H1 (cell line): ENCODE measurements at regions not wholly inside any gene's neighbourhood (a gene's known extent, or its start where the extent isn't known, plus 50 kb on each side); places are given as distances from the start of the nearest gene placed in this dataset.

Experiments
- SIN3A ChIP-seq, 2 experiments: IDR thresholded peaks in 1 of 2; conservative IDR thresholded peaks in 1 of 2; 2 replicates each; pipeline ENCODE4 v1.6.1; 2011 to 2012; ENCODE audit warnings: low read length in 2 of 2, improper control_type of control experiment in 1 of 2, low read depth in 1 of 2, mild to moderate bottlenecking in 1 of 2
- ZNF274 ChIP-seq: IDR thresholded peaks from 2 replicates; pipeline ENCODE4 v1.7.0; 2012; ENCODE audit warnings: low read length, borderline replicate concordance; ENCODE audit errors: extremely low read depth
- TF ChIP-seq, protein P1 (sequence below): IDR thresholded peaks from 2 replicates; pipeline ENCODE4 v1.6.1; 2012; ENCODE audit warnings: inconsistent platforms

DNA sequence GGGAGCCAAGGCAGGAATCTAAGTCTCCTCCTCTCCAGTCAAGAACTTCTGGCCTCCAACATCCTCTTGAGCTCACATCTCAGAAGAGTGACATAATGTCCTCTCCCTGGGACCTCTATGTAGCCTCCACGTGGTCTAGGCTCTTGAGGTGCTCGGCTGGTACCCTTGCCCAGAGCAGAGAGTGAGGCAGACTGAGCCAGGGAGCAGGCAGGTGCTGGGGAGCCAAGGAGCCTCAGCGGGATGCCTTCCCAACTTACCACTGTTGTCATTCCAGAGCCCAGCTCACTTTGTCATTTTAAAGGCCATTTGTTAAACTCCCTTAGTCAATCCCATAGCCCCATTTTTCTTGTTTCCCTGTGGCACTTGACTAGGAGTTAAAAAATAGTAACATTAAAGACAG, 52.1 kb upstream of the DUSP22 start (continued):
- TF ChIP-seq, protein P1, sequence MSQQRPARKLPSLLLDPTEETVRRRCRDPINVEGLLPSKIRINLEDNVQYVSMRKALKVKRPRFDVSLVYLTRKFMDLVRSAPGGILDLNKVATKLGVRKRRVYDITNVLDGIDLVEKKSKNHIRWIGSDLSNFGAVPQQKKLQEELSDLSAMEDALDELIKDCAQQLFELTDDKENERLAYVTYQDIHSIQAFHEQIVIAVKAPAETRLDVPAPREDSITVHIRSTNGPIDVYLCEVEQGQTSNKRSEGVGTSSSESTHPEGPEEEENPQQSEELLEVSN: no peak
- TF ChIP-seq ZNF274: no peak
- TF ChIP-seq SIN3A (conservative IDR thresholded peaks at IDR 0.05 in 1 of 2, IDR thresholded peaks at IDR 0.05 in 1 of 2; ENCODE audit: low read depth in 1 of 2, low read length in 2 of 2): no peak
